Osteocyte (in vitro differentiated cells): ENCODE measurements at regions not wholly inside any gene's neighbourhood (a gene's known extent, or its start where the extent isn't known, plus 50 kb on each side); places are given as distances from the start of the nearest gene placed in this dataset.

Experiments used
- DNase-seq: peaks from one replicate; pipeline ENCODE4 v3.0.0; 2021; ENCODE audit warnings: mixed read lengths; ENCODE audit not compliant: unreplicated experiment; ENCODE audit errors: extremely low spot score
- H3K27ac Mint-ChIP-seq: one replicate; pipeline ENCODE4 v1.8.0; 2021; ENCODE audit warnings: mild to moderate bottlenecking, mixed read lengths; ENCODE audit not compliant: unreplicated experiment
- H3K27me3 Mint-ChIP-seq: one replicate; pipeline ENCODE4 v1.8.0; 2021; ENCODE audit warnings: mixed read lengths; ENCODE audit not compliant: unreplicated experiment
- H3K36me3 Mint-ChIP-seq: one replicate; pipeline ENCODE4 v1.8.0; 2021; ENCODE audit warnings: mixed read lengths; ENCODE audit not compliant: unreplicated experiment
- H3K4me1 Mint-ChIP-seq: one replicate; pipeline ENCODE4 v1.8.0; 2021; ENCODE audit warnings: mixed read lengths; ENCODE audit not compliant: unreplicated experiment
- H3K4me3 Mint-ChIP-seq: one replicate; pipeline ENCODE4 v1.8.0; 2021; ENCODE audit warnings: mild to moderate bottlenecking, moderate library complexity, mixed read lengths; ENCODE audit not compliant: unreplicated experiment
- H3K9me3 Mint-ChIP-seq: one replicate; pipeline ENCODE4 v1.8.0; 2021; ENCODE audit warnings: mixed read lengths; ENCODE audit not compliant: unreplicated experiment
- CTCF ChIP-seq: fragments of 200-600 bp; sonication (generic); IDR thresholded peaks from 2 replicates; pipeline ENCODE4 v1.5.0; 2021; ENCODE audit warnings: antibody characterized with exemption, mild to moderate bottlenecking, moderate library complexity

GRCh38 chr4:95898226-95898625 lies 58.3 kb downstream of the PDHA2 start:
- TF ChIP-seq CTCF: no peak
- no peaks in the 10 kb centered on the region for H3K36me3 Mint-ChIP-seq
- H3K4me3 Mint-ChIP-seq: no peak overlapping the region
- no peak for DNase-seq
- no peaks in the 10 kb centered on the region for H3K9me3 Mint-ChIP-seq
- no peak overlapping the region for H3K27ac Mint-ChIP-seq
- H3K4me1 Mint-ChIP-seq: no peaks in the 10 kb centered on the region
- peaks cover 2% of the 10 kb centered on the region for H3K27me3 Mint-ChIP-seq

- no peak for TF ChIP-seq CTCF
- Mint-ChIP-seq H3K4me3 (no peak overlapping the region), H3K36me3 (no peaks in the 10 kb centered on the region), H3K27ac (no peak overlapping the region), H3K9me3 (peaks cover 4% of the 10 kb centered on the region), H3K27me3 (peaks cover 2% of the 10 kb centered on the region), H3K4me1 (no peaks in the 10 kb centered on the region)
- DNase-seq: no peak
These were observed 69.3 kb downstream of the PDHA2 start for GRCh38 chr4:95909211-95909610.

- no peaks in the 10 kb centered on the region for H3K4me1 Mint-ChIP-seq
- H3K27ac Mint-ChIP-seq: no peak overlapping the region
- H3K4me3 Mint-ChIP-seq: no peak overlapping the region
- H3K27me3 Mint-ChIP-seq: peaks cover 2% of the 10 kb centered on the region
- no peak for DNase-seq
- peaks cover 4% of the 10 kb centered on the region for H3K9me3 Mint-ChIP-seq
- H3K36me3 Mint-ChIP-seq: no peaks in the 10 kb centered on the region
- no peak for TF ChIP-seq CTCF
These were observed 70.9 kb downstream of the PDHA2 start for GRCh38 chr4:95910749-95911148.

- Mint-ChIP-seq H3K9me3 (peaks cover 17% of the 10 kb centered on the region), H3K4me3 (no peak overlapping the region), H3K36me3 (no peaks in the 10 kb centered on the region), H3K27me3 (no peaks in the 10 kb centered on the region), H3K4me1 (no peaks in the 10 kb centered on the region), H3K27ac (no peak overlapping the region)
- DNase-seq: no peak
- TF ChIP-seq CTCF: no peak
These were observed 81.6 kb downstream of the PDHA2 start for GRCh38 chr4:95921470-95921869.

- no peak for DNase-seq
- Mint-ChIP-seq H3K36me3 (peaks cover 3% of the 10 kb centered on the region), H3K27ac (no peak overlapping the region), H3K9me3 (peaks cover 42% of the 10 kb centered on the region), H3K4me1 (no peaks in the 10 kb centered on the region), H3K27me3 (no peaks in the 10 kb centered on the region), H3K4me3 (no peak overlapping the region)
- no peak for TF ChIP-seq CTCF
These were observed 89.7 kb downstream of the PDHA2 start for GRCh38 chr4:95929448-95930064.
